ENCODE measurements at regions not wholly inside any gene's neighbourhood (a gene's known extent, or its start where the extent isn't known, plus 50 kb on each side); places are given as distances from the start of the nearest gene placed in this dataset.
"Not testable (repeated sequence)": the region's sequence is repeated elsewhere in the genome, so short reads cannot be mapped to it uniquely, and the experiment has no call there.

DNA sequence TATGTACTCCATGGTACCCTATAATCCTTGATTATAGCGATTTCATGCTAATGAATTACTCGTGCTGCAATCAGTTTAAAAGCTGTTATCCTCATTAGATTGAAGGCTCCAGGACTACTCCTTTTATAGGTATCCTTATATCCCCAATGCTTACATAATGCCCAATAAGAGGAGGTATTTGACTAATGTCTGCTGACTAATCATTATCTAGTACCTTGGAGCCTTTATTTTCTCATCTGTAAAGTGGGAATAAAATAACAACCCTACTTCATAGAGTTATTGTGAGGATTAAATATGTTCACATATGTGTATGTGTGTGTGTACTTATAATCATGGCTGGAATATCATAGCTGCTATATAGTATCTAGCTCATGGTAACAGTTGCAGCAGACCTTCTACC, 1031.5 kb downstream of the CDH11 start:
- peak in 1 of 2 experiments; percentile 90 for DNase-seq

DNA sequence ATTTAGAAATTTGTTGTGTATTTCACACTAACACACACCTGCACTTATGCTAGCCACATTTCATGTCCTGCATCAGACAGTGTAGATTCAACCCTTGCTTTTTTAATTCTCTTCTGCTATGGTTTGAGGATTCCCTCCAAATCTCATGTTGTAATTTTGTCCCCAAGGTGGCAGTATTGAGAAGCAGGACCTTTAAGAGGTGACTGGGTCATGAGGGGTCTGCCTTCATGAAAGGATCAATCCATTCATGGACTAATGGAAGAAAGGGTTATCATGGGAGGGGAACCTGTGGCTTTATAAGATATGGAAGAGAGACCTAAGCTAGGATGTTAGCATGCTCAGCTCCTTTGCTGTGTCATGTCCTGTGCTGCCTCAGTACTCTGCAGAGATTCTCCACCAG, 1032.2 kb downstream of the CDH11 start:
- peak; percentile 69 to 91 for DNase-seq

DNA sequence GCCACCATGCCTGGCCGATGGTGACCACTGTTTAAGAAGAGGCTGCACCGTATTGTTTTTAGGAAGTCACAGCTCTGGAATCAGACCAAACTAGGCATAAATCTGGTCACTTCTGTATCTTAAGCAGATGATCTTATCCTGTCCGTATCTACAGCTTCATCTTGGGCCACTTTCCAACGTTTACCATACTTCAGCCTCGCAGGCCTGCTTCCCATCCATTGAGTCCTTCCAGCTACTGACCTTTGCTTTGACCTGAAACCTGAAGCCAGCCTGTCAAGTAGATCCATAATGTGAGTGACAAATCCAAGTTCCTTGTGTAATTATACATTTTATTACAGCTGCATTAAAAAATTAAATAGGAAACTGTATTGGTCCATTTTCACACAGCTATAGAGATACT, 1033.0 kb downstream of the CDH11 start:
- DNase-seq, result no peak

- DNase-seq, result no peak
These were observed 1036.6 kb downstream of the CDH11 start for GRCh38 chr16:64085296-64085695.

- no peak for DNase-seq
These were observed 1037.2 kb downstream of the CDH11 start for GRCh38 chr16:64084706-64085105.

- DNase-seq, result no peak
These were observed 1038.3 kb downstream of the CDH11 start for GRCh38 chr16:64083428-64084129.

- DNase-seq, result no peak
These were observed 1044.6 kb downstream of the CDH11 start for GRCh38 chr16:64077242-64077641.

GRCh38 chr16:64074706-64075105, 1047.2 kb downstream of the CDH11 start:
- DNase-seq, result no peak

- DNase-seq, result not testable (repeated sequence)
These were observed 1049.6 kb downstream of the CDH11 start for GRCh38 chr16:64072131-64072730.

GRCh38 chr16:64065523-64065922, 1056.3 kb downstream of the CDH11 start:
- no peak for DNase-seq

- DNase-seq, result no peak
These were observed 1060.2 kb downstream of the CDH11 start for GRCh38 chr16:64061621-64062020.

DNA sequence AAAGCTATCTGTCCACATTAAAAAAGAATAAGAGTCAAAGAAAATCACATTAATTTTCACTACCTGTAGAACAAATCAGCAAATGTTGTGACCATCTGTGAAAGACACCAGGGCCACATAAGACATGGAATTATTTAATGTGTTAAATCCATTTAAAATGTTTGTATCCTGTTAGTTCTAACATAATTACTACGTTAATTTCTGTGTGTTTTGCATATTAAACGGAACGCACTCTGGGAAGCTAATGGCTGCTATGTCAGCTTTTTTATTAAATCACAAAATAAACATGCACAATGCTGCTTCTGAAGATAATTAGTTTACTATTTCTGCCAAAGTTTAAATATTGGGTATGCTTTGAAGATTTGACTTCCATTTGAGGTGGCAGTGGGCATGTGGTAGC, 1061.2 kb downstream of the CDH11 start:
- DNase-seq, result no peak

DNA sequence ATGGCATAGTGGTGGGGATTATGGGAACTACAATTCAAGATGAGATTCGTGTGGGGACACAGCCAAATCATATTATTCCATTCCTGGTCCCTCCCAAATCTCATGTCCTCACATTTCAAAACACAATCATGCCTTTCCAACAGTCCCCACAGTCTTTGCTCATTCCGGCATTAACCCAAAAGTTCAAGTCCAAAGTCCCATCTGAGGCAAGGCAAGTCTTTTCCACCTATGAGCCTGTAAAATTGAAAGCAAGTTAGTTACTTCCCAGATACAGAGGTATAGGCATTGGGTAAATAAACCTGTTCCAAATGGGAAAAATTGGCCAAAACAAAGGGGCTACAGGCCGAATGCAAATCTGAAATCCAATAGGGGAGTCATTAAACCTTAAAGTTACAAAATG, 1063.2 kb downstream of the CDH11 start:
- DNase-seq, result no peak

GRCh38 chr16:64051824-64052223, 1070.0 kb downstream of the CDH11 start:
- DNase-seq, result peak; percentile 37 to 61

GRCh38 chr16:64047878-64048277, 1074.0 kb downstream of the CDH11 start:
- no peak for DNase-seq

DNA sequence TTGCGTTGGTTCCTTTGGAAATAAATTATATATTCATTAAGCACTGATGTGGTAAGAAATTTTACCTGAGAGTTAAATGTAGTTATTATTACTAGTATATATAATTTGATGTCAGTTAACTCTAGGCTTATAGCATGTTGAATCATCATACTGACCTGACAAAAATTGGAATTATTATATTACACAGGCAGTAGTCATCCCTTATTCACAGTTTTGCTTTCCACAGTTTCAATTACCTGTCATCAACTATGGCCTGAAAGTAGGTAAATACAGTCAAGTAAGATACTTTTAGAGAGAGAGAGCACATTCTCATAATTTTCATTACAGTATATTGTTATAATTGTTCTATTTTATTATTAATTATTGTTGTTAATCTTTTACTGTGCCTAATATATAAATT, 1074.7 kb downstream of the CDH11 start:
- no peak for DNase-seq

- no peak for DNase-seq
These were observed 1086.5 kb downstream of the CDH11 start for GRCh38 chr16:64035337-64035736.

- no peak for DNase-seq
These were observed 1102.5 kb downstream of the CDH11 start for GRCh38 chr16:64019339-64019738.

DNA sequence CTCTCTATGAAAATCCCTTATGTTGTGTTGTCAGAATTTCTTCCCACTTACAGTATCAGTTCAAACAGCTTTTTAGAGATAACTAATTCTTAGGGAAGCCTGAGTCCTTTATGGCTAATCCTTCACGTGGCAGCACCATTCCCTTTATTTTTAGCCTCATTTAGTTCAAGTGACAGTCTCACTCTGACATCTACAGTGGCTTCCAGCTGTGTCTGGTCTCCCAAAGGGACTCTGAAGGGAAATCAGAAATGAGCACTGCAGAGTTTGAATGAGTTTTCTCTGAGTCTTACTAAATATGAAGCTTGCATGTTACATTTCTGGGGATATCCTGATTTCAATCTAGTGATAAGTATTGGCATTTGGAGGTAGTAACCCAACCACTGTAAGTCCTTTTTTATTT, 1104.1 kb downstream of the CDH11 start:
- no peak for DNase-seq

GRCh38 chr16:64013856-64014255, 1108.0 kb downstream of the CDH11 start:
- DNase-seq, result no peak

GRCh38 chr16:64012166-64012565, 1109.7 kb downstream of the CDH11 start:
- no peak for DNase-seq

- DNase-seq, result no peak
These were observed 1110.2 kb downstream of the CDH11 start for GRCh38 chr16:64011650-64012049.

GRCh38 chr16:64008131-64008530, 1113.7 kb downstream of the CDH11 start:
- DNase-seq, result no peak

DNA sequence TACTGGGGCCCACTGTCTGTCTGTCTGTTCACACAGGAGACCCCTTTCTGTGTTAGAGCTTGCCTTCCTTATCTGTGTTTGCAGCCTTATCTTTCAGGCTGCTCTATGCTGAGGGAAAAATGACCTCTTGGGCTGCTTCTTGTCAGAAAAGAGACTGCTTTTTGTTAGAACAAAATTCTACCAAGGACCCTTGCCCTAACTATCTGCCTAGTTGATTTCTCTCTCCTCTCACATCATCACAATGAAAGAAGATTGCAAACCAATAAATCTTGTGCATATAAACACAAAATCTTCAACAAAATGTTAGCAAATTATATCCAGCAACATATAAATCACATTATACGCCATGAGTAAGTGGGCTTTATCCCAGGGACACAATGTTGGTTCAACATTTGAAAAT, 1117.7 kb downstream of the CDH11 start:
- DNase-seq, result no peak

DNA sequence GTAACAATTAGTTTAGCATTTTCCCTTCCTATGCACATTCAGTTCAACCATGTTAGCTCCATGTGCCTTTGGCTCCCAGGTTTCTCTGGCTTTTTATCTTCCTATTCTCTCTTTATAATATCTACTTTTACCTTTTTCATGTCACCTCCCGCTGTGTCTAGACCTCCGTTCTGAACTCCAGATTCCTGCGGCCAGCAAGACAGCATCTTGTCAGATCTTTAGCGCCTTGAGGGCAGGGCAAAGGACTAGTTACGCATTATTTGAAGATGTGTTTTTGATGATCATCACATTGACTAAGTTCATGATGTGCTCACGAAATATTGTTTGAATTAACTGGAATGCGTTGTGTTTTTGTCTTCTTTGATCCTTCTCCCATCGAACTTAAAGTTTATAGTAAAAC, 1126.8 kb downstream of the CDH11 start:
- no peak for DNase-seq
